GM12878 (cell line): ENCODE measurements at regions not wholly inside any gene's neighbourhood (a gene's known extent, or its start where the extent isn't known, plus 50 kb on each side); places are given as distances from the start of the nearest gene placed in this dataset.

ENCODE experiments used
- ATAC-seq: fragments of 200-7000 bp; cut with Tn5 transposase; 3 replicates; pipeline ENCODE4 v1.9.1; 2020; ENCODE audit warnings: mild to moderate bottlenecking, moderate library complexity
- BruUV-seq: library from RNA; stranded (reverse); fragments of 400-500 nt; replicated peaks from 2 replicates; lab custom pipeline; 2021; lab: Mats Ljungman, UMichigan
- CTCF ChIA-PET: fragments of 300-600 bp; sonication (Branson Sonifier 250); formaldehyde crosslinking; extraction: SDS; loops from one replicate; lab custom pipeline; 2021; ENCODE audit warnings: inconsistent platforms; lab: Yijun Ruan, JAX
- POLR2A ChIA-PET: fragments of 350-600 bp; formaldehyde crosslinking; extraction: SDS; loops from one replicate; lab custom pipeline; 2021; ENCODE audit warnings: inconsistent platforms; lab: Charles Lee
- RAD21 ChIA-PET: fragments of 300-600 bp; sonication (Branson Sonifier 250); formaldehyde crosslinking; loops from one replicate; lab custom pipeline; 2023; ENCODE audit warnings: antibody characterized with exemption; ENCODE audit not compliant: unreplicated experiment; lab: Charles Lee
- SMC1A ChIA-PET: fragments of 300-600 bp; sonication (Branson Sonifier 250); formaldehyde crosslinking; loops from one replicate; lab custom pipeline; 2023; ENCODE audit not compliant: unreplicated experiment, uncharacterized antibody; lab: Charles Lee
- DNase-seq: peaks from one replicate; pipeline ENCODE4 v3.0.0-alpha.2; 2011; ENCODE audit warnings: low read depth, low spot score
- FAIRE-seq: peaks from 3 replicates; lab custom pipeline; 2011; peaks lifted over from hg19 to GRCh38; lab: Jason Lieb, UNC
- H2AFZ ChIP-seq: 2 replicates; pipeline ENCODE4 v1.6.0; 2011; ENCODE audit warnings: low read depth, low read length, control low read depth; ENCODE audit not compliant: control insufficient read depth
- H3K27ac ChIP-seq: 2 replicates; pipeline ENCODE4 v1.5.1; 2011; ENCODE audit warnings: control low read depth; ENCODE audit not compliant: control insufficient read depth, insufficient read depth
- H3K27me3 ChIP-seq, 2 experiments: replicated peaks in 1 of 2; 2 replicates each; pipeline versions ENCODE4 v1.6.0 to v1.6.1; 2011; ENCODE audit warnings: low read length in 1 of 2; ENCODE audit not compliant: control insufficient read depth in 2 of 2, insufficient read depth in 2 of 2
- H3K36me3 ChIP-seq, 2 experiments: 2 replicates each; pipeline ENCODE4 v1.5.1; 2011; ENCODE audit warnings: low read length in 1 of 2; ENCODE audit not compliant: control insufficient read depth in 2 of 2, insufficient read depth in 2 of 2
- H3K4me1 ChIP-seq: 2 replicates; pipeline ENCODE4 v1.6.1; 2011; ENCODE audit warnings: mild to moderate bottlenecking, low read length, moderate library complexity, mixed read lengths; ENCODE audit not compliant: control insufficient read depth, insufficient read depth
- H3K4me2 ChIP-seq: 2 replicates; pipeline ENCODE4 v1.6.0; 2011; ENCODE audit warnings: control low read depth; ENCODE audit not compliant: control insufficient read depth, insufficient read depth
- H3K4me3 ChIP-seq: fragments of 200-600 bp; sonication (generic); 2 replicates; pipeline ENCODE4 v1.5.1; 2016
- H3K79me2 ChIP-seq: 2 replicates; pipeline ENCODE4 v1.6.0; 2011; ENCODE audit warnings: low read length; ENCODE audit not compliant: control insufficient read depth, insufficient read depth
- H3K9ac ChIP-seq: 2 replicates; pipeline ENCODE4 v1.8.0; 2011; ENCODE audit warnings: low read length, control low read depth, mixed read lengths; ENCODE audit not compliant: control insufficient read depth, insufficient read depth
- H3K9me3 ChIP-seq: replicated peaks from 3 replicates; pipeline ENCODE4 v1.5.1; 2011; ENCODE audit warnings: mild to moderate bottlenecking, low read length; ENCODE audit not compliant: control insufficient read depth, insufficient read depth
- H4K20me1 ChIP-seq: 2 replicates; pipeline ENCODE4 v1.6.0; 2011; ENCODE audit not compliant: control insufficient read depth, insufficient read depth
- ASH2L ChIP-seq: fragments of 300-600, 200-600 bp; sonication (generic); IDR thresholded peaks from 2 replicates; pipeline ENCODE4 v1.6.1; 2017; ENCODE audit warnings: low read depth, mild to moderate bottlenecking, borderline replicate concordance
- BCL11A ChIP-seq: IDR thresholded peaks from 2 replicates; pipeline ENCODE4 v1.6.1; 2011; ENCODE audit warnings: low read depth, low read length
- CBX5 ChIP-seq: sonication (generic); IDR thresholded peaks from 2 replicates; pipeline ENCODE4 v1.6.1; 2016; ENCODE audit warnings: low read depth, moderate library complexity, mild to moderate bottlenecking, inconsistent platforms
- CTCF ChIP-seq, 3 experiments: IDR thresholded peaks in 2 of 3; conservative IDR thresholded peaks in 1 of 3; 2 replicates each; pipeline ENCODE4 v1.5.1; 2011; ENCODE audit warnings: low read depth in 3 of 3, low read length in 3 of 3, mild to moderate bottlenecking in 3 of 3, control low read depth in 2 of 3, moderate library complexity in 2 of 3, inconsistent platforms in 1 of 3, mixed read lengths in 1 of 3; ENCODE audit not compliant: control insufficient read depth in 2 of 3, insufficient read depth in 1 of 3; ENCODE audit errors: extremely low read depth in 1 of 3
- NFIC ChIP-seq: IDR thresholded peaks from 2 replicates; pipeline ENCODE4 v1.6.1; 2012; ENCODE audit warnings: low read depth, mild to moderate bottlenecking, inconsistent platforms, low read length, moderate library complexity
- PAX8 ChIP-seq: fragments of 450-650 bp; IDR thresholded peaks from 2 replicates; pipeline ENCODE4 v1.6.1; 2017; ENCODE audit warnings: mild to moderate bottlenecking, moderate library complexity
- PBX3 ChIP-seq: IDR thresholded peaks from 2 replicates; pipeline ENCODE4 v1.6.1; 2011; ENCODE audit warnings: mild to moderate bottlenecking, low read depth, low read length, moderate library complexity; ENCODE audit not compliant: insufficient replicate concordance
- RAD51 ChIP-seq: fragments of 450-650 bp; IDR thresholded peaks from 2 replicates; pipeline ENCODE4 v1.6.1; 2016; ENCODE audit warnings: moderate library complexity, mild to moderate bottlenecking, inconsistent platforms
- RUNX3 ChIP-seq: IDR thresholded peaks from 2 replicates; pipeline ENCODE4 v1.6.1; 2012; ENCODE audit warnings: low read length, inconsistent platforms
- SIN3A ChIP-seq: IDR thresholded peaks from 2 replicates; pipeline ENCODE4 v1.6.1; 2012; ENCODE audit warnings: low read depth, low read length, improper control_type of control experiment
- SMC3 ChIP-seq: IDR thresholded peaks from 2 replicates; pipeline ENCODE4 v1.6.1; 2011; ENCODE audit warnings: low read length, improper control_type of control experiment, borderline replicate concordance
- SREBF2 ChIP-seq: IDR thresholded peaks from 2 replicates; pipeline ENCODE4 v1.6.1; 2012; ENCODE audit warnings: mild to moderate bottlenecking, low read length
- STAT1 ChIP-seq: fragments of 450-650 bp; conservative IDR thresholded peaks from 2 replicates; pipeline ENCODE4 v1.6.1; 2014; ENCODE audit warnings: antibody characterized with exemption, mild to moderate bottlenecking
- USF1 ChIP-seq: IDR thresholded peaks from 2 replicates; pipeline ENCODE4 v1.6.1; 2011; ENCODE audit warnings: borderline replicate concordance, low read depth, mild to moderate bottlenecking, moderate library complexity, mixed read lengths, low read length; ENCODE audit not compliant: insufficient read depth; ENCODE audit errors: extremely low read length
- YBX1 ChIP-seq: fragments of 450-650 bp; IDR thresholded peaks from 2 replicates; pipeline ENCODE4 v1.6.1; 2016; ENCODE audit warnings: antibody characterized with exemption
- in situ Hi-C: fragments of 300-500 bp; cut with MboI; formaldehyde crosslinking; loops from 9 replicates; pipeline ENCODE4 v1.14.3; 2018; ENCODE audit warnings: mixed read lengths
- intact Hi-C: fragments of 100-400 bp; cut with micrococcal nuclease; formaldehyde crosslinking; loops from one replicate; pipeline ENCODE4 v1.14.2; 2022; ENCODE audit not compliant: unreplicated experiment

GRCh38 chr11:16572945-16573344, 165.5 kb upstream of the C11orf58 start:
- no peak for TF ChIP-seq SIN3A
- TF ChIP-seq CTCF (IDR thresholded peaks at IDR 0.05 in 2 of 3, conservative IDR thresholded peaks at IDR 0.05 in 1 of 3; ENCODE audit: control insufficient read depth in 2 of 3, extremely low read depth in 1 of 3, insufficient read depth in 1 of 3, low read depth in 3 of 3, low read length in 3 of 3), result no peak
- no peak for TF ChIP-seq ASH2L
- TF ChIP-seq YBX1, result no peak
- Histone ChIP-seq H3K9me3 (no peaks in the 10 kb centered on the region), H3K4me2 (no peak overlapping the region), H4K20me1 (no peaks in the 10 kb centered on the region), H3K4me3 (no peak overlapping the region), H3K27ac (no peak overlapping the region), H3K79me2 (no peaks in the 10 kb centered on the region), H2AFZ (no peak overlapping the region), H3K4me1 (no peaks in the 10 kb centered on the region), H3K36me3 (no peaks in the 10 kb centered on the region), H3K27me3 (no peaks in the 10 kb centered on the region), H3K9ac (no peak overlapping the region)
- intact Hi-C loops (no loop called here), in situ Hi-C loops (no loop called here)
- no peak for ATAC-seq
- no TSS peak for BruUV-seq
- DNase-seq, result no peak
- POLR2A ChIA-PET, result no interaction called here
- SMC1A ChIA-PET, result no interaction called here
- CTCF ChIA-PET, result no interaction called here
- FAIRE-seq, result no peak
- RAD21 ChIA-PET, result no interaction called here

GRCh38 chr11:16561150-16561549, 177.3 kb upstream of the C11orf58 start:
- CTCF ChIA-PET, result no interaction called here
- RAD21 ChIA-PET, result no interaction called here
- ATAC-seq (no peak), FAIRE-seq (no peak), DNase-seq (no peak)
- Histone ChIP-seq H3K27me3 (no peaks in the 10 kb centered on the region), H3K9me3 (no peaks in the 10 kb centered on the region), H3K4me2 (no peak overlapping the region), H3K27ac (no peak overlapping the region), H2AFZ (no peak overlapping the region), H3K4me1 (no peaks in the 10 kb centered on the region), H3K4me3 (no peak overlapping the region), H3K36me3 (no peaks in the 10 kb centered on the region), H4K20me1 (no peaks in the 10 kb centered on the region), H3K79me2 (no peaks in the 10 kb centered on the region), H3K9ac (no peak overlapping the region)
- in situ Hi-C loops, result no loop called here
- POLR2A ChIA-PET, result no interaction called here
- intact Hi-C loops, result no loop called here
- BruUV-seq, result no TSS peak
- SMC1A ChIA-PET, result no interaction called here
- TF ChIP-seq PAX8 (no peak), RAD51 (no peak), SMC3 (no peak), BCL11A (no peak), YBX1 (no peak), SREBF2 (no peak), USF1 (no peak), PBX3 (no peak), CBX5 (no peak), RUNX3 (no peak), NFIC (no peak), STAT1 (no peak)
